GM19328 (cell line): ENCODE measurements at regions not wholly inside any gene's neighbourhood (a gene's known extent, or its start where the extent isn't known, plus 50 kb on each side); places are given as distances from the start of the nearest gene placed in this dataset.
"Not testable (repeated sequence)": the region's sequence is repeated elsewhere in the genome, so short reads cannot be mapped to it uniquely, and the experiment has no call there.

Experiments used
- ATAC-seq: cut with Tn5 transposase; IDR thresholded peaks from one replicate; pipeline ENCODE4 v1.9.1; 2021; ENCODE audit warnings: mild to moderate bottlenecking, moderate library complexity; ENCODE audit not compliant: unreplicated experiment

- no peak for ATAC-seq
Measured at GRCh38 chr5:152688561-152689249, 283.6 kb upstream of the NMUR2 start.

DNA sequence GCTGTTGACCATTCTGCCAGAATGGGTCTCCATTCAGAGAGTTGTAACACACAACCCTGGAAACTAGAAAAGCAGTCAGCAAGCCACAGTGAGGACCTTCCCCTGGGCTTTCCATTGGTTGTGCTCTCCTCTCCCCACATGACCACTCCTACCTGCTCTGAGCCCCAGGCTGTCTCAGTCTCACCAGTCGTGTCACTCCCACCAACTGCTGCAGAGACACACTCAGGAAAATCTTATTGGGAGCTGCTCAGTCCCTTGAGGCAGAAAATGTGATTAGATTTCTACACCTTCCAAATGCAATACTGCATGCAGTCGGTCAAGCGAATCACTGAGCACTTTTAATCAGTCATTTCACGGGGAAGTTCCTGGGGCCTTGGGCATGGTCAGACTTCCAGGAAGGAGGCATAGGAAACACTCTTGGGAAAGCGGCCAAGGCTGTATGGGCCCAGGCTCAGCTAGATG, 284.2 kb upstream of the NMUR2 start:
- ATAC-seq: no peak

- no peak for ATAC-seq
Measured at GRCh38 chr5:152694231-152694630, 289.2 kb upstream of the NMUR2 start.

DNA sequence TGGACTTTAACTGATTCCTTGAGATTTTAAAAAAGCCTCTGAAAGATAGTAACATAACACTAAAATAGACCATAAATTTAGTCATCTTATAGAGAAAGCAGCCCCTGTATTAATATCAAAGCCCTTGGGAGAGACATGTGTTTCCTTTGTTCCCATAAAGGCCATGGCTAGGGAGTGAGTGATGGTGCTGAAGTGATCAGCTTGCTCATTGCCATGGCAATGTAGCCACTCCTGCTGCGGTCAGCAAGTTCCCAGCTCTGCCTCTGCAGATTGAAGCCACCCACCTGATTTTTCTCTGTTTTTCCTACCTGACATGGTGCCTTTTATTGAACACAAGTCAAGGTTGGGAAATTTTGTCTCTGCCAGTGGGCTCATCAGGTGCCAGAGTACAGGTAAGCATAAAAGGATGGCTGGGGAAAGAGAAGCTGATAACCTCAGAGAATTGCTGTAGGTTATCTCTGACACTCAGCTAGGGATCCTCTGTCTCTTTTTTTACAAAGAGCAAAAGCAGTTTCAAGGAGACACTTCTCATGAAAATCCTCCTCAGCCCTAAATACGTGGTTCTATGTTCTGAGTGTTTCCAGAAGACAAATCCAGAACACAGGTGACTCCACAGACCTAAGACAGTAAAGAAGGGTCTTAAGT, 296.3 kb upstream of the NMUR2 start:
- no peak for ATAC-seq

- no peak for ATAC-seq
Measured at GRCh38 chr5:152704286-152704685, 299.2 kb upstream of the NMUR2 start.

DNA sequence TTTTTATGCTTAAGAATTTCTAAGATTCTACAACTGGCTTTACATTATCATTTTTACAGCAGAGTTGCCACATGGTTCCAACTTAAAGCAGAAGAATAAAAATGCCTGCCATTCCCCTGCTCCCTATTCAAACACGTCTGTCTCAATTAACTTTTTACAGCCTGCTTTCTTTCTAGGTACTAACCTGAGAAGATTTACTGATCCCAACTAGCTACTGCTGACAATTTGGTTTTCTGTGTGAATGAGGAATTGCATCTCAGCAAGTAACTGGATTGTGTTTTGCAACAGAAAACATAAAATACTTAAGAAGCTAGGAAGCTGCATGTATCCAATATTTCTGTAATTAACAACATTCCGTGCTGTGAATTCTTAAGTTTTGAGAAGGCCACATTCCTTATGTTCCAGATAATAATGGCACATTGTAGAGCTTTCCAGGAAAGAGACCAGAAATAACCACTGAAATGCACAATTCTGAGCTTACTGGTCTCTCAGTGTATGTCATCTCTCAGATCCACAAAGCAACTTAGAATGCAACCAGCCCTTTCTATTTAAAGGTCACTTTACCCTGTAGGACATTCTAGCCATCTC, 306.8 kb upstream of the NMUR2 start:
- ATAC-seq: no peak

DNA sequence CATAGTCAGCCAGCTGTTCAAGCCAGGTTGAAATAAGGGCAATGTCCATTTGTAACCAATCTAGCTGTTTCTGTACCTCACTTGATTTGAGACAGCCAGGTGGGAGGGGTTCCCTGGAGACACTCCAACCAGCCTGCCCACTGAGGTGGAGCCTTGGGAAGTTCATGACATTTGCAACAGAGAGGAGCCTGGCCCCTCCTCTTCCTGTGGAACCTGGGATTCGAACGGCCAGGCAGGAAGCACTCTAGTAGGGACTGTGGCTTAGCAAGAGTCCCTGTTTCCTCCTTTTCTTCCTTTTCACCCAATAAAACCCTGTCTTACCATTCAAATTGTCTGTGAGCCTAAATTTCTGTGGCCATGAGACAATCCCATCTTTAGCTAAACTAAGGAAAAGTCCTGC, 312.3 kb upstream of the NMUR2 start:
- ATAC-seq: no peak

DNA sequence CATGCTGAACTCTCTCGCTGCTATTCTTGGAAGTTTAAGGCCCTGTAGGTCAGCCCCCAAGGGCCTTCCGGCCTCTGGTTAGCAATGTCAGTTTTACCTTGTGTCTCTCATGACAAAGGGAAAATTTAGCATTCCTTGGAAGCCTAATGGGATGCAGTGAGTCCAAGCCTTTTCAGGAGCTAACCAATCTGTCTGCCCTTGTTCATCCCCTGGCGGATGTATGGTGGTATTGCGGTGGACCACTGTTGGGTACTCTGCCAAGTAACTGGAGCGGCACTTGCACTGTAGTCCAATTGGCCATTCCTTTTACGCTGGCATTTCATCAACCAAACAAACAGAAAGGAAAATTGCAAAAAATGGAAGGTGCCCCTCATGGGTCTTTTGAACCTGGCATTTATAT, 318.4 kb upstream of the NMUR2 start:
- ATAC-seq: no peak

GRCh38 chr5:152730176-152730575, 325.1 kb upstream of the NMUR2 start:
- ATAC-seq: no peak

DNA sequence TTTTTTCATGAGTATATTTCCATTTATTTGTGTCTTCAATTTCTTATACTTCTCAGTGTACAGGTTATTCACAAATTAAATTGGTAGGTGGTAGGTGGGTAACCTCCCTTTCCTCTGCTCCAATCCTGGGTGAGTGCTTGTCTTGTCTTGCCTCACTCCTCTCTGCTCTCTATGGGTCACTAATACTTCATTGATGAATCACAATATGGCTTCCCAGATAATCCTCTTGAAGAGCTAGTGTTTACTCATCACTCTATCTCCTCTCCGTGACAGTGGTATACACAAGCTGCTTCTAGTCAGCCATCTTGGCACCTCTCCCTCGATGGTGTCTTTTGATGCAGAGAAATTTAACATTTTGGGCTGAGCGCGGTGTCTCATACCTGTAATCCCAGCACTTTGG, 331.8 kb upstream of the NMUR2 start:
- ATAC-seq: no peak

DNA sequence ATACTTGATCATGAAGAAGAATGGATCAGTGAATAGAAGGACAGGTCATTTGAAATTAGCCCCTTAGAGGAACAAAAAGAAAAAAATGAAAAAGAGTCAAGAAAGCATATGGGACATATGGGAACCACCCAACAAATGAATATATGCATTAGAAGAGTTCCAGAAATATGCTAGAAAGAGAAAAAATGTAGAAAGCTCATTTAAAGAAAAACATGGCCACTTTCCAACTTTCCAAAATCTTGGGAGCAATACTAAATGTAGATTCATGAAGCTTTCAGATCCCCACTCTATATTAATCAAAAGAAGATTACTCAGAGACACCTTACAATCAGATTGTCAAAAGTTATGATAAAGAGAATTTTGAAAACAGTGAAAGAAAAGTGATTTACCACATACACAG, 334.8 kb upstream of the NMUR2 start:
- no peak for ATAC-seq

DNA sequence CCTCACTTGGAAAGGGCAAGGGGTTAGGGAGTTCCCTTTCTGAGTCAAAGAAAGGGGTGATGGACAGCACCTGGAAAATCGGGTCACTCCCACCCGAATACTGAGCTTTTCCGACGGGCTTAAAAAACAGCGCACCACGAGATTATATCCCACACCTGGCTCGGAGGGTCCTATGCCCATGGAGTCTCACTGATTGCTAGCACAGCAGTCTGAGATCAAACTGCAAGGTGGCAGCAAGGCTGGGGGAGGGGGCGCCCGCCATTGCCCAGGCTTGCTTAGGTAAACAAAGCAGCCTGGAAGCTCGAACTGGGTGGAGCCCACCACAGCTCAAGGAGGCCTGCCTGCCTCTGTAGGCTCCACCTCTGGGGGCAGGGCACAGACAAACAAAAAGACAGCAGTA, 336.0 kb upstream of the NMUR2 start:
- ATAC-seq: not testable (repeated sequence)

GRCh38 chr5:152787709-152788217, 382.7 kb upstream of the NMUR2 start:
- ATAC-seq: not testable (repeated sequence)

- ATAC-seq: no peak
Measured at GRCh38 chr5:152801886-152802285, 396.8 kb upstream of the NMUR2 start.

DNA sequence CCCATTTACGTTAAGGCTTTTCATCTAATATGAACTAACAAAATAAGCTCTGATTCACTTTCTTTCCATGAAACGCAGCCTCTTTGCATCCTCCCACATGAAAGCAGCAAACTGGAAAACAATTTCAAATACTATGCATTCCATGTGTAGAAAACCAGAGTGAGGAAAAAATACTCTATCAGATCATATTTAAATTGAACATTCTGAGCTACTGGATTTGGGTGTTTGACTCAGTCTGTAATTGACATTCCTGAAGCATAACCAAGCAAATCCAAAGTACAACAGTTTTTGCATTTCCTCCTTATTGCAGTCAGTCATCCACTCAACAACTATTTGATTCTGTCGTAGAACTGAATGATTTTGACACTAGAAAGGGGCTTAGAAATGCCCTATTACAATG, 399.1 kb upstream of the NMUR2 start:
- no peak for ATAC-seq

DNA sequence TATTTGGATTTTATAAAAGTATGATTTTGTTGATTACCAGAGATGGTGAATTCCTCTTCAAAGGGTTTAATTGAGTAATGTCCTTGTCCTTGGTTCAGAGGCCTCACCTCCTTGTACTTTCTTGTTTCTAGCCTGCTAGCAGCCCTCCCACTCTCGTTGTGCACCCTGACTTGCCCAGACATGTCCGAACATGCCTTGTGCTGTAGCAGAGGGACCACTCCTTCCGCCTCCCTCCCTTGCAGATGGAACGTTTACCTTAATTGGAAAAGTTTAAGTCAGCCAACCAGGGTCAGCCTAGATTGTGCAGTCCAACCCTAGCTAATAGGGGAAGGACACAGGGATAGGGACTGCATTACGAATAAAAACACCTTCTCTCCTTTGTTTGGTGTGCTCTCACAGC, 406.9 kb upstream of the NMUR2 start:
- no peak for ATAC-seq

- ATAC-seq: no peak
Measured at GRCh38 chr5:152813526-152813925, 408.4 kb upstream of the NMUR2 start.

DNA sequence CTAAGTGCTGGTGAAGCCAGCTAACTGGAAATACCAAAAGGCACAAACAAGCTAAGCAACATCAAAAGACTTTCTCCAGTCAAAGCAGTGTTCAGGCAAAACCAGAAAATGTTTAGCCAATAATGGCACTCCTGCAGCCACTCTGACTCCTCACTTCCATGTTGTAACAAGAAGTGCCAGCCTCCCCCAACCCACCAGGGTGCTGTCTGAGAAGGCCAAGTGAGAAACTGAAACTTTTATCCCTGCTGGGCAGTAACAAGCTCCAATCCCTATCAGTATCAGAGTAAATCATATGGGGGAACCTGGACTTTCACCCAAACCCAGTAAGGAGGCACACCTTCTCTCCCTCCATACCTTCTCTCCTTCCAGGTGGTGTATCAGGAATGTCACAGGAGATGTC, 414.8 kb upstream of the NMUR2 start:
- ATAC-seq: no peak

GRCh38 chr5:152824316-152824715, 419.2 kb upstream of the NMUR2 start:
- ATAC-seq: no peak

DNA sequence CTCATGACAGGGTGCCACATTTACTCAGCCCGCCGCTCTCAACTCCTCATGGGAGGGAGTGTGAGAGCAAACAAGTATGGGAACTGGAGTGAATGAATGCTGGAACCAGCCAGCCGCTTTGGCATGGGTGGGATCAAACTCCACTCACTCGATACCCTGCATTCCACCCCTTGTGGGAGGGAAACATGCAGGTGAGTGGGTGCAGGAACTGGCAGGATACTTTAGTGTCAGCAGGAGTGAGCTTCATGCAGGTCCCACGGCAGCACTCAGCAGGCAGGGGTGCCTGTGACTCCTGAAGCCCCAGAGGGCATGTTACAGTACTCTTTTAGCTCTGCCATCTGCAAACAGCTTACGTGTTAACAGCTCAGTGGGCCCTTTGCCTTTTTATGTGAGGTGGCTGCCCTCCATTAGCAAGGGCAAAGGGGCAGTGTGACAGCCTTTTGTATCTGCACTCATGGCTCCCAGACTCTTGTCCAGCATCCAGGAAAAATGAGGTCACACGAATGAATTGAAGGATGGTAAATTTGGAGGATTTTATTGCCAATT, 433.2 kb upstream of the NMUR2 start:
- ATAC-seq: no peak

GRCh38 chr5:152844713-152845112, 439.6 kb upstream of the NMUR2 start:
- ATAC-seq: no peak

DNA sequence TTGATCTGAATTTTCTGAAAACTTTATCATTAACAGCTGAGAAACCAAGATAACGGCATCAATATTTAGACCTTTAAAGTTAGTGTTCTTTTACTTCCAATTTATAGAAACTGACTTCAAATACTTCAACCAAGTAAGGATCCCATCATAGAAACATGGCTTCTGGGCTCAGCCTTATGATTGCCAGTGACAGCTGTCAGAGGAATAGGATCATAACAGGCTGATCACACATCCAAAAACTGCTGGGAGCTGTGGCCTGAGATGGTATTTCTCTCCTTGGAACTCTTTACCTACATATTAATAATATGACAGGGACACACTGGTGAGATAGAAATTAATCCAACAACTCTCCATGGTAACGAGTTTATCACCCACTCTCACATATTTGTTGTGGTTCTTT, 448.3 kb upstream of the NMUR2 start:
- no peak for ATAC-seq
